Panc1 (cell line): ENCODE measurements at regions not wholly inside any gene's neighbourhood (a gene's known extent, or its start where the extent isn't known, plus 50 kb on each side); places are given as distances from the start of the nearest gene placed in this dataset.

ENCODE experiments used
- ATAC-seq: fragments of 200-7000 bp; cut with Tn5 transposase; 2 replicates; pipeline ENCODE4 v1.9.1; 2020; ENCODE audit warnings: mild to moderate bottlenecking, moderate library complexity
- BruUV-seq: library from RNA; stranded (reverse); fragments of 400-500 nt; replicated peaks from 2 replicates; lab custom pipeline; 2021; lab: Mats Ljungman, UMichigan
- CTCF ChIA-PET: fragments of 300-600 bp; sonication (Branson Sonifier 250); formaldehyde crosslinking; loops from one replicate; lab custom pipeline; 2022; ENCODE audit warnings: antibody characterized with exemption; lab: Charles Lee
- POLR2A ChIA-PET: fragments of 300-600 bp; sonication (Branson Sonifier 250); formaldehyde crosslinking; loops from one replicate; lab custom pipeline; 2022; ENCODE audit warnings: antibody characterized with exemption; lab: Charles Lee
- DNase-seq: peaks from one replicate; pipeline ENCODE4 v3.0.0-alpha.2; 2010; ENCODE audit warnings: low read depth, low spot score
- H3K27ac ChIP-seq: 2 replicates; pipeline ENCODE4 v1.5.1; 2011; ENCODE audit warnings: mild to moderate bottlenecking, low read length, inconsistent platforms
- H3K27me3 ChIP-seq: fragments of 200-500 bp; sonication (Bioruptor generic); 2 replicates; pipeline ENCODE4 v1.6.0; 2014; ENCODE audit warnings: low read length, inconsistent platforms; ENCODE audit not compliant: control insufficient read depth, insufficient read depth
- H3K36me3 ChIP-seq: fragments of 200-500 bp; sonication (Bioruptor generic); 2 replicates; pipeline ENCODE4 v1.5.1; 2014; ENCODE audit warnings: inconsistent platforms, mild to moderate bottlenecking, low read length, moderate library complexity; ENCODE audit not compliant: control insufficient read depth, insufficient read depth
- H3K4me1 ChIP-seq: 2 replicates; pipeline ENCODE4 v1.5.1; 2011; ENCODE audit warnings: inconsistent platforms, mild to moderate bottlenecking, low read length, moderate library complexity; ENCODE audit not compliant: control insufficient read depth, insufficient read depth
- H3K4me3 ChIP-seq, 2 experiments: 2 replicates each; pipeline ENCODE4 v1.5.1; 2011 to 2012; ENCODE audit warnings: low read depth in 2 of 2, low read length in 2 of 2, mild to moderate bottlenecking in 2 of 2, inconsistent platforms in 1 of 2, moderate library complexity in 1 of 2
- H3K9me3 ChIP-seq: fragments of 200-500 bp; sonication (Bioruptor generic); 2 replicates; pipeline ENCODE4 v1.5.1; 2014; ENCODE audit warnings: low read depth, mild to moderate bottlenecking, inconsistent platforms, low read length, moderate library complexity; ENCODE audit not compliant: control insufficient read depth, insufficient read depth
- CTCF ChIP-seq: fragments of 450-650 bp; IDR thresholded peaks from 2 replicates; pipeline ENCODE4 v1.5.1; 2017; ENCODE audit warnings: mild to moderate bottlenecking
- POLR2AphosphoS5 ChIP-seq: IDR thresholded peaks from 2 replicates; pipeline ENCODE4 v1.6.1; 2012; ENCODE audit warnings: mild to moderate bottlenecking, low read depth, low read length, moderate library complexity
- REST ChIP-seq, 2 experiments: IDR thresholded peaks; 2 replicates each; pipeline ENCODE4 v1.6.1; 2011 to 2012; ENCODE audit warnings: low read depth in 2 of 2, control low read depth in 1 of 2, low read length in 1 of 2, mild to moderate bottlenecking in 1 of 2, moderate library complexity in 1 of 2; ENCODE audit not compliant: insufficient read depth in 1 of 2
- SIN3A ChIP-seq: IDR thresholded peaks from 2 replicates; pipeline ENCODE4 v1.6.1; 2012; ENCODE audit warnings: low read depth, mild to moderate bottlenecking, low read length, moderate library complexity, borderline replicate concordance; ENCODE audit not compliant: insufficient read depth
- TCF7L2 ChIP-seq: IDR thresholded peaks from 2 replicates; pipeline ENCODE4 v1.6.1; 2011; ENCODE audit warnings: mild to moderate bottlenecking, low read depth, low read length, inconsistent platforms
- in situ Hi-C: cut with HindIII; loops from 2 replicates; pipeline ENCODE4 v1.10.0; 2016; ENCODE audit warnings: low sequenced_read_pairs, low pct_unique_long_range_greater_than_20kb
- intact Hi-C: fragments of 100-400 bp; cut with micrococcal nuclease; formaldehyde crosslinking; loops from one replicate; pipeline ENCODE4 v1.10.0; 2022; ENCODE audit not compliant: unreplicated experiment

GRCh38 chr6:25170640-25171039 lies 108.5 kb upstream of the CARMIL1 start:
- no peak for ATAC-seq
- Histone ChIP-seq H3K9me3 (no peaks in the 10 kb centered on the region), H3K27ac (no peak overlapping the region), H3K4me1 (no peaks in the 10 kb centered on the region), H3K36me3 (no peaks in the 10 kb centered on the region), H3K4me3 (no peak overlapping the region), H3K27me3 (no peaks in the 10 kb centered on the region)
- CTCF ChIA-PET: no interaction called here
- DNase-seq: no peak
- no peak for TF ChIP-seq CTCF
- no peak for TF ChIP-seq SIN3A
- TF ChIP-seq REST (IDR thresholded peaks at IDR 0.05; ENCODE audit: insufficient read depth in 1 of 2, low read depth in 2 of 2, low read length in 1 of 2): no peak
- no peak for TF ChIP-seq TCF7L2
- no peak for TF ChIP-seq POLR2AphosphoS5
- in situ Hi-C loops (no loop called here), intact Hi-C loops (no loop called here)
- BruUV-seq: no TSS peak
- POLR2A ChIA-PET: no interaction called here

GRCh38 chr6:25171301-25171700 lies 107.9 kb upstream of the CARMIL1 start:
- POLR2A ChIA-PET: no interaction called here
- Histone ChIP-seq H3K4me3 (no peak overlapping the region), H3K27ac (no peak overlapping the region), H3K9me3 (no peaks in the 10 kb centered on the region), H3K36me3 (no peaks in the 10 kb centered on the region), H3K27me3 (no peaks in the 10 kb centered on the region), H3K4me1 (no peaks in the 10 kb centered on the region)
- no peak for TF ChIP-seq TCF7L2
- no peak for TF ChIP-seq CTCF
- TF ChIP-seq POLR2AphosphoS5: no peak
- TF ChIP-seq REST (IDR thresholded peaks at IDR 0.05; ENCODE audit: insufficient read depth in 1 of 2, low read depth in 2 of 2, low read length in 1 of 2): no peak
- TF ChIP-seq SIN3A: no peak
- intact Hi-C loops (no loop called here), in situ Hi-C loops (no loop called here)
- ATAC-seq (no peak), DNase-seq (no peak)
- CTCF ChIA-PET: no interaction called here
- no TSS peak for BruUV-seq
